ENCODE measurements at regions not wholly inside any gene's neighbourhood (a gene's known extent, or its start where the extent isn't known, plus 50 kb on each side); places are given as distances from the start of the nearest gene placed in this dataset.

GRCh38 chr1:162954824-162955223, 93.8 kb upstream of the CCDC190 start:
- TF ChIP-seq CTCF (IDR thresholded peaks at IDR 0.05; ENCODE audit: control extremely low read depth, extremely low read depth, low read depth, missing control alignments), result no peak
- no peak for DNase-seq (ENCODE audit: extremely low spot score)
- ChIA-PET CTCF (interaction anchor here (2.5 kb wide), 1 partner anchor 11 kb away, joined by 7 read pairs; no protein-coding TSS in a partner anchor), POLR2A (no interaction called here)

GRCh38 chr1:162952956-162953355, 92.0 kb upstream of the CCDC190 start:
- CTCF ChIA-PET, result no interaction called here
- no peak for TF ChIP-seq CTCF (IDR thresholded peaks at IDR 0.05; ENCODE audit: control extremely low read depth, extremely low read depth, low read depth, missing control alignments)
- POLR2A ChIA-PET, result no interaction called here
- DNase-seq (ENCODE audit: extremely low spot score), result no peak

GRCh38 chr1:162951553-162952315, 90.8 kb upstream of the CCDC190 start:
- POLR2A ChIA-PET, result no interaction called here
- peak; percentile 12 for DNase-seq (ENCODE audit: extremely low spot score)
- CTCF ChIA-PET, result interaction anchor here (1.1 to 1.5 kb wide), 2 partner anchors 9 to 25 kb away, joined by 3 to 4 read pairs; no protein-coding TSS in a partner anchor
- TF ChIP-seq CTCF (IDR thresholded peaks at IDR 0.05; ENCODE audit: control extremely low read depth, extremely low read depth, low read depth, missing control alignments), result no peak

GRCh38 chr1:162950187-162950586, 89.2 kb upstream of the CCDC190 start:
- ChIA-PET CTCF (interaction anchor here (0.6 to 1.0 kb wide), 2 partner anchors 19 to 96 kb away, joined by 3 read pairs; no protein-coding TSS in a partner anchor), POLR2A (no interaction called here)
- TF ChIP-seq CTCF (IDR thresholded peaks at IDR 0.05; ENCODE audit: control extremely low read depth, extremely low read depth, low read depth, missing control alignments), result no peak
- DNase-seq (ENCODE audit: extremely low spot score), result no peak

GRCh38 chr1:162946701-162947100, 85.7 kb upstream of the CCDC190 start:
- TF ChIP-seq CTCF (IDR thresholded peaks at IDR 0.05; ENCODE audit: control extremely low read depth, extremely low read depth, low read depth, missing control alignments), result no peak
- POLR2A ChIA-PET, result no interaction called here
- CTCF ChIA-PET, result interaction anchor here (0.7 kb wide), 1 partner anchor 10 kb away, joined by 3 read pairs; no protein-coding TSS in a partner anchor
- no peak for DNase-seq (ENCODE audit: extremely low spot score)

GRCh38 chr1:162944974-162945674, 84.1 kb upstream of the CCDC190 start:
- no peak for DNase-seq (ENCODE audit: extremely low spot score)
- TF ChIP-seq CTCF (IDR thresholded peaks at IDR 0.05; ENCODE audit: control extremely low read depth, extremely low read depth, low read depth, missing control alignments), result no peak
- ChIA-PET POLR2A (no interaction called here), CTCF (no interaction called here)
